ENCODE measurements at regions not wholly inside any gene's neighbourhood (a gene's known extent, or its start where the extent isn't known, plus 50 kb on each side); places are given as distances from the start of the nearest gene placed in this dataset.

DNA sequence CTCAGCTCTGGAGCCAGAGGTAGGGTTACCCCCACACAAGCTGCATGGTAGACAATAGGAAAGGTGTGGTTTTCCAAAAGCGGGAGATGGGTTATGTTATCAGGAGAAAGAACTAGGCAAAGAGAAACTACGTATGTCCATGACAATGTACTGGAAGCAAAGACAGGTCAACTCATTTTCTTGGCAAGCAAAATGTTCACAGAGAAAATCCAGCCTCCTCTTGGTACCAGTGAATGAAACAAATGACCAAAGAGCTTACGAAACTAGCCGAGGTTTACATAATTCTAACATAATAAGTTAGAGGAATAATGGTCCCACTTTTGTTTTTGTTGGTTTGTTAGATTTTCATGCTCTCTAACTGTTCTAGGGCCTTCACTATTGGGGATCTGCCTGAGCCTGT, 338.1 kb upstream of the TGFBR2 start:
- ChIA-PET POLR2A (no interaction called here), CTCF (interaction anchor here (0.8 kb wide), 1 partner anchor 9 kb away, joined by 3 read pairs; no protein-coding TSS in a partner anchor)
- TF ChIP-seq, protein P1, sequence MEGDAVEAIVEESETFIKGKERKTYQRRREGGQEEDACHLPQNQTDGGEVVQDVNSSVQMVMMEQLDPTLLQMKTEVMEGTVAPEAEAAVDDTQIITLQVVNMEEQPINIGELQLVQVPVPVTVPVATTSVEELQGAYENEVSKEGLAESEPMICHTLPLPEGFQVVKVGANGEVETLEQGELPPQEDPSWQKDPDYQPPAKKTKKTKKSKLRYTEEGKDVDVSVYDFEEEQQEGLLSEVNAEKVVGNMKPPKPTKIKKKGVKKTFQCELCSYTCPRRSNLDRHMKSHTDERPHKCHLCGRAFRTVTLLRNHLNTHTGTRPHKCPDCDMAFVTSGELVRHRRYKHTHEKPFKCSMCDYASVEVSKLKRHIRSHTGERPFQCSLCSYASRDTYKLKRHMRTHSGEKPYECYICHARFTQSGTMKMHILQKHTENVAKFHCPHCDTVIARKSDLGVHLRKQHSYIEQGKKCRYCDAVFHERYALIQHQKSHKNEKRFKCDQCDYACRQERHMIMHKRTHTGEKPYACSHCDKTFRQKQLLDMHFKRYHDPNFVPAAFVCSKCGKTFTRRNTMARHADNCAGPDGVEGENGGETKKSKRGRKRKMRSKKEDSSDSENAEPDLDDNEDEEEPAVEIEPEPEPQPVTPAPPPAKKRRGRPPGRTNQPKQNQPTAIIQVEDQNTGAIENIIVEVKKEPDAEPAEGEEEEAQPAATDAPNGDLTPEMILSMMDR (IDR thresholded peaks at IDR 0.05; ENCODE audit: insufficient read depth, low read depth, low read length), result no peak
- Histone ChIP-seq H3K4me3 (ENCODE audit: low read depth, low read length) (no peak overlapping the region), H3K27me3 (ENCODE audit: control insufficient read depth, insufficient read depth, low read length) (no peaks in the 10 kb centered on the region), H3K36me3 (ENCODE audit: control insufficient read depth, insufficient read depth, low read length) (no peaks in the 10 kb centered on the region)
- no peak for DNase-seq (ENCODE audit: low read depth)

DNA sequence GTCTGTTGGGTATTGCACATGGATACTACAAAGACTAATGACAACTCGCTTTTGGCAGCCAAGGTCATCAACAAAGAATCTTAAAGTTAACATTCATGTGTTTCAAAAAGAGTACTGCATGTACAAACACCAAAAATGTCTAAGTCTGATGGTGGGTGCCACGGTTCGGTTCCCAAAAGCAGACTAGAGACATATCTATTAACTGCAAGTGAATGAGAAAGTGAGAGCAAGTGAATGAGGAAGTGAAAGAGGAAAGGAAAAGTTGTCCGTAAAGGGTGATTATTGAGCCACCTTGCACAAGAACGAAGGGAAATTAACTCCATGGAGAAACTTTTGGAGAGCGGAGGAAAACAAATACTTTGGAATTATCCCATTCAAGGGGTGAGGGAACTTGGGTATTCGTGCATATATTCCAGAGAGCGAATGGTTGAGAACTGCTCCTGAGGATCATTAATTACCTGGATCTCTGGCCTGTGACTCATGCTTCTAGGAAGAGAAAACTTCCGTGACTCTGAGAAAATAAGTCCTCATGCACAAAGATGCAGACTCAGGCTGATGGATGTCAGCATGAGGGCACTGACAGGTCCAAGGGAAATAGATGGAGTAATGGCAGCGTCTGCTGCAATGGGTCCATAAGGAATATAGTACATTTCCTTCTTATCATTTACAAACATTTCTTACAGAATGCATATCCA, 336.5 kb upstream of the TGFBR2 start:
- Histone ChIP-seq H3K4me3 (ENCODE audit: low read depth, low read length) (no peak overlapping the region), H3K36me3 (ENCODE audit: control insufficient read depth, insufficient read depth, low read length) (no peaks in the 10 kb centered on the region), H3K27me3 (ENCODE audit: control insufficient read depth, insufficient read depth, low read length) (no peaks in the 10 kb centered on the region)
- CTCF ChIA-PET, result no interaction called here
- POLR2A ChIA-PET, result no interaction called here
- DNase-seq (ENCODE audit: low read depth), result no peak
- TF ChIP-seq, protein P1 (IDR thresholded peaks at IDR 0.05; ENCODE audit: insufficient read depth, low read depth, low read length), result no peak

GRCh38 chr3:30271781-30272180, 334.6 kb upstream of the TGFBR2 start:
- Histone ChIP-seq H3K4me3 (ENCODE audit: low read depth, low read length) (no peak overlapping the region), H3K36me3 (ENCODE audit: control insufficient read depth, insufficient read depth, low read length) (no peaks in the 10 kb centered on the region), H3K27me3 (ENCODE audit: control insufficient read depth, insufficient read depth, low read length) (no peaks in the 10 kb centered on the region)
- TF ChIP-seq, protein P1 (IDR thresholded peaks at IDR 0.05; ENCODE audit: insufficient read depth, low read depth, low read length), result no peak
- no peak for DNase-seq (ENCODE audit: low read depth)
- POLR2A ChIA-PET, result no interaction called here
- CTCF ChIA-PET, result no interaction called here

GRCh38 chr3:30273304-30274072, 332.9 kb upstream of the TGFBR2 start:
- POLR2A ChIA-PET, result no interaction called here
- DNase-seq (ENCODE audit: low read depth), result no peak
- TF ChIP-seq, protein P1 (IDR thresholded peaks at IDR 0.05; ENCODE audit: insufficient read depth, low read depth, low read length), result no peak
- Histone ChIP-seq H3K27me3 (ENCODE audit: control insufficient read depth, insufficient read depth, low read length) (no peaks in the 10 kb centered on the region), H3K36me3 (ENCODE audit: control insufficient read depth, insufficient read depth, low read length) (no peaks in the 10 kb centered on the region), H3K4me3 (ENCODE audit: low read depth, low read length) (no peak overlapping the region)
- CTCF ChIA-PET, result interaction anchor here (1.1 kb wide), 1 partner anchor 12 kb away, joined by 3 read pairs; no protein-coding TSS in a partner anchor

DNA sequence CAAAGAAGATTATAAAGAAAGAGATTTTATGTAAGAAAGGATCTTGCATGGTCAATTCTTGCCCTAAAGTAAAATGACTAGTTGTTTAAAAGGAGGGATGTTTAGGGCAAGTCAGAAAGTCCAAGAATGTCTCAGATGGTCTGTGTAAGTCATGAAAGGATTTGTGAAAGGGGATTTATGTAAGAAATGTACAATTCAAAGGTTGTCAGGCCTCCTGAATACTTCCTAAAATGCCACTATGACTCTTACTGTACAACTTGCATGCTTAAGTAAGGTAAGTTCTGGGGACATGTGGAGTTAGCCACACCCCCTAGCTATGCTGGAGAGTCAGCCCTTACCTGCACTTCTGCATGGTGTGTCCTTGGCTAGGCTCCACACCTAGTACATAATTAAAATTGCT, 328.9 kb upstream of the TGFBR2 start:
- TF ChIP-seq, protein P1 (IDR thresholded peaks at IDR 0.05; ENCODE audit: insufficient read depth, low read depth, low read length), result no peak
- ChIA-PET POLR2A (no interaction called here), CTCF (interaction anchor here (0.7 to 1.2 kb wide), 2 partner anchors 9 to 79 kb away, joined by 3 read pairs; no protein-coding TSS in a partner anchor)
- H3K36me3 ChIP-seq (ENCODE audit: control insufficient read depth, insufficient read depth, low read length), result no peaks in the 10 kb centered on the region
- no peak for DNase-seq (ENCODE audit: low read depth)
- no peak overlapping the region for H3K4me3 ChIP-seq (ENCODE audit: low read depth, low read length)
- H3K27me3 ChIP-seq (ENCODE audit: control insufficient read depth, insufficient read depth, low read length), result no peaks in the 10 kb centered on the region
